AG10803 (cell line): ENCODE measurements at regions not wholly inside any gene's neighbourhood (a gene's known extent, or its start where the extent isn't known, plus 50 kb on each side); places are given as distances from the start of the nearest gene placed in this dataset.
"Not testable (repeated sequence)": the region's sequence is repeated elsewhere in the genome, so short reads cannot be mapped to it uniquely, and the experiment has no call there.

Experiments
- DNase-seq: peaks from one replicate; pipeline ENCODE4 v3.0.0; 2010; ENCODE audit warnings: low read depth
- H3K4me3 ChIP-seq: 2 replicates; pipeline ENCODE4 v1.5.1; 2011; ENCODE audit warnings: mild to moderate bottlenecking, low read length, control low read depth
- TF ChIP-seq, protein P1 (sequence below): conservative IDR thresholded peaks from 2 replicates; pipeline ENCODE4 v1.5.1; 2011; ENCODE audit warnings: mild to moderate bottlenecking, low read length, control low read depth, inconsistent platforms

DNA sequence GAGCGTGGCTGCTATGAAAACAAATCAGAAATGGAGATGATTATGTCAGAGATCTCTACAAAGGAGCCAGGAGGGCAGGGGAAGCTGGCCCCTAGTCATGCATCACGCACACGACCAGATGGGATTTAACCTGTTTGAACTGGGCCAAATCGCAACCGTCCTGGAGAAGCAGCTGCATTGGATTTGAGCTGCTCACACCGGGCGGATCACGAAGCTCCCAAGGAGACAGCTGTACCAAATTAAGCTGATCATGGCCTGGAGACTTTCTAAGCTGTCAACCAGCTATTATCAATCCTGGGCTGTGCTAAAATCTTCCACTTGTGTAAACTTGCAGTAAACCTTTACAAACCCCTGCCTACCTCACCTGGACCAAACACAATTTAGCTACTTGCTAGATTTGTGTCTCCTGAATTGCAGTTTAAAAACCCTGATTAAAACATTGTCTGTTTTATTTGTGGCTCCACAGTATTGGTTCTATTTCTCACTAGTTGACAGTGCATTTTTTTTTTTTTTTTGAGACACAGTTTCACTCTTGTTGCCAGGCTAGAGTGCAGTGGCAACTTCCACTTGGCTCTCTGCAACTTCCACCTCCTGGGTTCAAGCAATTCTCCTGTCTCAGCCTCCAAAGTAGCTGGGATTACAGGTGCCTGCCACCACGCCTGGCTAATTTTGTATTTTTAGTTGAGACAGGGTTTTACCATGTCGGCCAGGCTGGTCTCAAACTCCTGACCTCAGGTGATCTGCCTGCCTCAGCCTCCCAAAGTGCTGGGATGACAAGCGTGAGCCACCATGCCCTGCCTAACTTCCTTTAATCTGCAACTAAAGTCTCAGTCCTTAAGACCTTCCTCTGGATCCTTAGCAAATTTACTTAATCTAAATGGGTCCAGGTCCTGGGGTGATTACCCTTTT, 98.3 kb upstream of the GRIN2A start:
- no peak overlapping the region for H3K4me3 ChIP-seq
- TF ChIP-seq, protein P1, sequence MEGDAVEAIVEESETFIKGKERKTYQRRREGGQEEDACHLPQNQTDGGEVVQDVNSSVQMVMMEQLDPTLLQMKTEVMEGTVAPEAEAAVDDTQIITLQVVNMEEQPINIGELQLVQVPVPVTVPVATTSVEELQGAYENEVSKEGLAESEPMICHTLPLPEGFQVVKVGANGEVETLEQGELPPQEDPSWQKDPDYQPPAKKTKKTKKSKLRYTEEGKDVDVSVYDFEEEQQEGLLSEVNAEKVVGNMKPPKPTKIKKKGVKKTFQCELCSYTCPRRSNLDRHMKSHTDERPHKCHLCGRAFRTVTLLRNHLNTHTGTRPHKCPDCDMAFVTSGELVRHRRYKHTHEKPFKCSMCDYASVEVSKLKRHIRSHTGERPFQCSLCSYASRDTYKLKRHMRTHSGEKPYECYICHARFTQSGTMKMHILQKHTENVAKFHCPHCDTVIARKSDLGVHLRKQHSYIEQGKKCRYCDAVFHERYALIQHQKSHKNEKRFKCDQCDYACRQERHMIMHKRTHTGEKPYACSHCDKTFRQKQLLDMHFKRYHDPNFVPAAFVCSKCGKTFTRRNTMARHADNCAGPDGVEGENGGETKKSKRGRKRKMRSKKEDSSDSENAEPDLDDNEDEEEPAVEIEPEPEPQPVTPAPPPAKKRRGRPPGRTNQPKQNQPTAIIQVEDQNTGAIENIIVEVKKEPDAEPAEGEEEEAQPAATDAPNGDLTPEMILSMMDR, result no peak
- DNase-seq, result no peak

GRCh38 chr16:10282367-10282766, 100.1 kb upstream of the GRIN2A start:
- TF ChIP-seq, protein P1, result no peak
- no peak for DNase-seq
- no peak overlapping the region for H3K4me3 ChIP-seq

- DNase-seq, H3K4me3 ChIP-seq: not testable (repeated sequence)
Observed at GRCh38 chr16:10283246-10283645, 101.0 kb upstream of the GRIN2A start.

DNA sequence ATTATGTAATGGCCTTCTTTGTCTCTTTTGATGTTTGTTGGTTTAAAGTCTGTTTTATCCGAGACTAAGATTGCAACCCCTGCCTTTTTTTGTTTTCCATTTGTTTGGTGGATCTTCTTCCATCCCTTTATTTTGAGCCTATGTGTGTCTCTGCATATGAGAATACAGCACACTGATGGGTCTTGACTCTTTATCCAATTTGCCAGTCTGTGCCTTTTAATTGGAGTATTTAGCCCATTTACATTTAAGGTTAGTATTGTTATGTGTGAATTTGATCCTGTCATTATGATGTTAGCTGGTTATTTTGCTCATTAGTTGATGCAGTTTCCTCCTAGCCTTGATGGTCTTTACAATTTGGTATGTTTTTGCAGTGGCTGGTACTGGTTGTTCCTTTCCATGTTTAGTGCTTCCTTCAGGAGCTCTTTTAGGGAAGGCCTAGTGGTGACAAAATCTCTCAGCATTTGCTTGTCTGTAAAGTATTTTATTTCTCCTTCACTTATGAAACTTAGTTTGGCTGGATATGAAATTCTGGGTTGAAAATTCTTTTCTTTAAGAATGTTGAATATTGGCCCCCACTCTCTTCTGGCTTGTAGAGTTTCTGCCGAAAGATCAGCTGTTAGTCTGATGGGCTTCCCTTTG, 95.3 kb upstream of the ATF7IP2 start:
- DNase-seq, H3K4me3 ChIP-seq: not testable (repeated sequence)

GRCh38 chr16:10292197-10292596, 93.7 kb upstream of the ATF7IP2 start:
- DNase-seq, H3K4me3 ChIP-seq: not testable (repeated sequence)

- H3K4me3 ChIP-seq, DNase-seq: not testable (repeated sequence)
Observed at GRCh38 chr16:10292976-10293375, 92.9 kb upstream of the ATF7IP2 start.

DNA sequence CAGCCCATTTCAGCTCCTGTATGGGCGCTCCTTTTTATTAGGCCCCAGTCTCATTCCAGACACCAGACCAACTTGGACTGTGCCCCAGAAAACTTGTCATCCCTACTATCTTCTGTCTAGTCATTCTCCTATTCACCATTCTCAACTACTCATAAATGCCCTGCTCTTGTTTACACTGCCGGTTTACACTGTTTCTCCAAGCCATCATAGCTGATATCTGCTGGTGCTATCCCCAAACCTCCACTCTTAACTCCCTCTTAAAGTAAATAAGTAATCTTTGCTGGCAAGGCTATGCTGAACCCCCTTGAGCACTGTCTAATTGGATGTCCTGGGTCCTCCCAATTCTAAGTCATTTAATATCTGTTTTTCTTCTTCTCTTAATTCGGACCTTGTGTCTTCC, 91.7 kb upstream of the ATF7IP2 start:
- DNase-seq, H3K4me3 ChIP-seq: not testable (repeated sequence)

DNA sequence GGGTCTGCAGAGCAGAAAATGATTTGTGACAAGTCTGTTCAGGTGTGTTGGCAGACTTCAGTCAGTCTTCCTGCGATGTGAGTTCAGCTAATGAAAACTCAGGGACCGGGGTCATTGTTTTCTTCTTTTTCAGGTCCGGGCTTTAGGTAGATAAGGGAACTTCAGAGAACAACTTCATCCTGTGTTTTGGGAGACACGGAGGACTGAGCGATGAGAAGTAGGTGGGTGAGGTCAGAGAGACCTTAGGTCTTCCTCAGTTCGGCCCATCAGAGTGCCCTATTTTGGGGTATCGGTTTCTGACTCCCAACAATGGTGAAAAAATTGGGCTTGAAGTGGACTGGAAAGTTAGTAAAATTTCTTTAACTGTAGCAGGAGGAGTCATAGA, 88.9 kb upstream of the ATF7IP2 start:
- no peak for DNase-seq
- no peak overlapping the region for H3K4me3 ChIP-seq
- TF ChIP-seq, protein P1, result no peak

DNA sequence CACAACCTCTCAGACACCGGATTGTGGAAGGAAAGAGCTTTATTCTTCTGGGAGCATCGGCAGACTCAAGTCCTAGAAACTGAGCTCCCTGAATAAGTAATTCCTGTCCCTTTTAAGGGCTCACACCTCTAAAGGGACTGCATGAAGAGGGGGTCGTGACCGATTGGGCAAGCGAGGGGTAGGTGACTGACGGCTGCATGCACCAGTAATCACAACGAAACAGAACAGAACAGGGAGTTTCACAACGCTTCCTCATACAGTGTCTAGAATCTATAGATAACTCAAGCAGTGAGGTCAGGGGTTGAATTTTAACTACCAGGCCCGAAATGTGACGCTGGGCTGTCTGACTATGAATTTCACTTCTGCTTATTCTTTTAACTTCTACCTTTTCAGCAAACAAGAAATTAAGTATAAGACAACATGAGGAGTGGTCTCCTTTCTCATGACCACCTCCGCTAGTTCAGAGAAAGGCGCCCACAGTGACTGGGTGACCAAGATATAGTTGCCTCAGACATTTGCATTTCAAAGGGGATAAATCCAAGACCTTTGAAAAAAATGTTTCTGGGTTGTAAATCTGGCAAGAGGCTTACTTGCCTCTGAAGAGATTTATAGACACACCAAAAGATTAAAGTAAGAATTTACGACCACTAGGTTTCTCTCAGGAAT, 88.4 kb upstream of the ATF7IP2 start:
- TF ChIP-seq, protein P1, result no peak
- no peak overlapping the region for H3K4me3 ChIP-seq

More for the DNA sequence above, 88.4 kb upstream of the ATF7IP2 start:
- DNase-seq, result no peak
